NCI-H1930 (cell line): ENCODE measurements at regions not wholly inside any gene's neighbourhood (a gene's known extent, or its start where the extent isn't known, plus 50 kb on each side); places are given as distances from the start of the nearest gene placed in this dataset.

Experiments
- DNase-seq, 2 experiments: peaks; one replicate each; lab custom pipeline; 2025; lab: John Stamatoyannopoulos, UW

DNA sequence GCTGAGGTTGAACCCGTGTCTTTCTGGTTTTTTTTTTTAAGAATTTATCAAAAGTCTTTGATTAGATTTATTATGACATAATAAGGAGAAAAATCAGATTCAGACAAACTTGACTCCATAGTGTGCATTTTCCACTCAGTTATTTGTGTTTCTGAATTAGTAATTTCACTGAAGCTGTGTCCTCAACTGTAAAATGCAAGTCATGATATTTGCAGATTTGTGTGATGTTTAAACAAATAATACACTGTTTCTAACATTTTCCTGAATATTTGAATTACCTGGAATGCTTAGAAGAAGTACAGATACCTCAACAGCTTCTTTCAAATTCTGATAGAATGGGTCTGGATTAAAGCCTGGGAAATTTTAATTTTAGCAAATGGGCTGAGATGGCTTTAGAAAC lies 1050.3 kb upstream of the MAP3K7 start:
- no peak for DNase-seq

DNA sequence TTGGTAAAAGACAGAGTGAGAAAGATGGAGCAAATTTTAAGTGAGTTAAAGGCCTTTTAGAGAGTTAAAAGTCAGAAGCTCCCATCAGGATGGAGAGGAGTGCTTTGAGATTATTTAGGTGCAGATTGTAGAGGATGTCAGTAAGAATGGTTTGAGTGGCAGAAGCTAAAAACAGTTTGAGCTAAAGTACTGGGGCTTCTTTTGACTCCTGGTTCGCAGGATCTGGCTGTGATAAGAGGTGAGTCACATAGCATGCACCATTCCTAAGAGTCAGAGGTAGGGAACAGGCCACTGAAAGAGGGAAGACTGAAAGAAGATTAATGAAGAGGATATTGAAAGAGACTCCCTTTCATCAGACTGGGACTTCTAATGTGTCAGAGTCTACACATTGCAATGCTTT lies 1047.9 kb upstream of the MAP3K7 start:
- DNase-seq: no peak

DNA sequence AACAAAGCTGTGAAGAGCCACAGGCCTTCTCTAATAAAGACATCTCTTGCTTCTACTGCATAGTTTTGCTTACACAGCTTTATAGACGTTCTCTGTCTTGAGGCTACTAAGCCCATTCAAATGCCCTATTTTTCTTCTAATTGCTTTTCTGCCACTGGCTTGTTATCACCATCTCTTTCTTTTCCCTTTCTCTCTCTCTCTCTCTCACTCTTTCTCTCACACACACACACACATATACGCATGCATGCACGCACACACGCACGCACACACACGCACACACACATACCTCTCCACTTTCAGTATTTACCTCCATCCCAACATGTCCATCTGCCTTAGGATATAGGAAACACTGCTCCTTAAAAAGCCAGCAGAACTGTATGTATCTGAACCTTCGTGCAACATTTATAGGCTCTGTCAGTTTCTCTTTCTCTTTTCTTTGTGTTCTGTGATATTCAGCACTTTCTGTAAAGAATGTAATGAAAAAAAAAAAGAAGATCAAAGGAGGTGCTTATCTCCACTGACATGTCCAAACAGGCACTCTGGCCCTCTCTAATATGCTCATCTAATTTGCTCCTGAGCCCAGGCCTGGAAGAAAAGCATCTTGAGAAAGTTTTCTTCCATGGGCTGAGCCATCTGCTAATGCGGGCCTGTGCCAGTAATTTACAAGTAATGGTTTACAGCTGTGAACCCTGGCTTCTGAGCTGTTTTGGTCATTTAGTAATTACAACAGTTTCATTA lies 1046.7 kb upstream of the MAP3K7 start:
- DNase-seq: no peak

DNA sequence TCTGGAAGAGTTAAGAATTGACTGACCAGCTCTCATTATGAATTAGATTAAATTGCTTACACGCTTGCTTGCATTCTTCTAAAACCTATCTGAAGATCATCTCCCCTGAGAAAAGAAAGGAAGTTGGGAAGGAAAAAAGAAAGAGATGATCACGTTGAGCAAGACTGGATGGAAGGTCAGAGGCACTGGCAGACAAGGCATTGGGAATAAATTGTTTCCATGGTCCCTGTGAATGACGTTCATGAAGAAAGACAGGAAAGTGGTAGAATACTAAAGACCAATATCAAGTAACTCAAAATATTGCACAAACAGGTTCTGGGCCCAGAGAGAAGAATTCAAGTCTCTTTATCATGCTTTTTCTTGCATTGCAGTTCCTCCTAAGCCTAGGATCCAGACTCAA lies 1045.4 kb upstream of the MAP3K7 start:
- no peak for DNase-seq

DNA sequence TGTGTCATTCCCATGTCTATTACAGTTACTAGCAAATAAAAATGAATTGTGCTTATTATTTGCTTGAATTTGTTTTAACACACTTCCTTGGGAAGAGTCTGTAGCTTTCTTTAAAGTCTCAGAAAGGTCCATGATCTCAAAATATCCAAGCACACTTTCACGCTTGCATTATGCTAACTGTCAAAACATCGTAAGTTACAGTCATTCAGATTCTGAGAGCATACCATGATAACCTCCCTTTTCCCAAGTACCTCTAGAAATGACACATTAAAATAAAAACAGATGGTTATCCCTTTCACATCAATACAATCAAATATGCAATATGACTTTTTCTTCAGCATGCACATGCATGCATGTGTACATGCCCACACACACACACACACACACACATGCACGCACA lies 1044.4 kb upstream of the MAP3K7 start:
- no peak for DNase-seq

DNA sequence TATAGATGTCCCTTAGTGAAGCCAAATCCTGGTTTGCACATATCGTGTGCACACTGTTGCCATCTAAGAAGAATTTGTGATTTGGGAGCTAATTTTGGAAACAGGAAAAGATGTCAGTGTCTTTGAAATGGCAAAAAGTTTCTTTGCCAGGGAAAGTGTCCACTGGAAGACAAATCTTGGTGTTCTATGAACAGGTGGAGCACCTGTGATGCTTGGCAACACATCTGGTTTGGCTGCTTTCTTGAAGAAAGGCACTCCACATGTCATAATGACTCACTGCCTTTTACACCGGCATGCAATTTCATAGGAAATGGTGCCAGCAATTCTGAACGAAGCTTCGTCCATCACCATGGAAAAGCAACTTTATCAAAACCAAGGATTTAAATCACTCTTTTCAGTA lies 1040.0 kb upstream of the MAP3K7 start:
- no peak for DNase-seq

DNA sequence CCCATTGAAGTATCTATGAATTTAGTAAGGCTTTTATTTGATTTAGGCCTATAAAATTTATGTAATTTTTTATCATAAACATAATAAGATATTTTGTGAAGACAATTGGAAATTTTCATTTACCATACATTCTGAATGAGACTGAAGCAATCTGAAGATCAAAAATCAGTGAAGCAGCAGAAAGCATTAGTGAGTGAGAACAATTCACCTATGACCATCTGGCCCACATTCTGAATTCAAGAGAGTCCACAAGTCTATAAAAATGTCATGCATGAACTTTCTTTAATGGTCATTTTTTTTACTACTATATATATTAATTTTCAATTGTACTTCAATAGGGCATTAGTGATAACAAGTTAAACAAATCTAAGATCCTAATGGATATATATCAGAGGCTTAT lies 1026.6 kb upstream of the MAP3K7 start:
- DNase-seq: no peak

DNA sequence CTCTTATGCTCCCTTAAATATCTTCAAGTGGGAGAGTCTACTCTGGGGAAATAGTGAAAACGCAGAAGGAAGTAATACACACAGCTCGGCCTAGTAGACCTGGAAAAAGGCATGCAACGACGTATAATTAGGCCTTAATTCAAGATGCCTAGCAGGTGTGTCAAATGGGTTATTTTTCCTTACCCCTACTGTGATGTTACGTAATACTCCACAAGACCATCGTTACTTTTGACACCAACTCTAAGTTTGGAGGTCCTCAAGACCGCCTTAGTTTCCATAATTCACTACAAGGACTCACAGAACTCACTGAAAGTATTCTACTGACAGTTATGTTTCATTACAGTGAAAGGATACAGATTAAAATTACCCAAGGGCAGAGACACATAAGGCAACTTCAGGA lies 1024.3 kb upstream of the MAP3K7 start:
- no peak for DNase-seq

DNA sequence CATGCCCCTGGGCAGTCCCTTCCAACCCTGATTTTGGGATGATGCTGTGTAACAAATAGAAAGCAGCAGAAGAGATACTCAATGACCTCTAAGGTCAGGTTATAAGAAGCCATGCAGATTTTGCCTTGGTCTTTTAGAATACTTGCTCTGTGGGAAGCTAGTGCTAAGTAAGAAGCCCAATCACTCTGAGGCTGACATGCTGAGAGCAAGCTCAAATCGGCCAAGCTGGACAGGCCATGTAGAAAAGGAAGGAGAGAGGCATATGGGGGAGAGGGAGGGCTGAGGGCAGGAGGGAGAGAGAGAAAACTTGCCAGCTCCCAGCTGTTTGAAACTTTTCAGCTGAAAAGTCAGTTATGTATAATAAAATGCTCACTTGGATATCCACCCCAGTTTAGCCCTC lies 1021.6 kb upstream of the MAP3K7 start:
- no peak for DNase-seq

DNA sequence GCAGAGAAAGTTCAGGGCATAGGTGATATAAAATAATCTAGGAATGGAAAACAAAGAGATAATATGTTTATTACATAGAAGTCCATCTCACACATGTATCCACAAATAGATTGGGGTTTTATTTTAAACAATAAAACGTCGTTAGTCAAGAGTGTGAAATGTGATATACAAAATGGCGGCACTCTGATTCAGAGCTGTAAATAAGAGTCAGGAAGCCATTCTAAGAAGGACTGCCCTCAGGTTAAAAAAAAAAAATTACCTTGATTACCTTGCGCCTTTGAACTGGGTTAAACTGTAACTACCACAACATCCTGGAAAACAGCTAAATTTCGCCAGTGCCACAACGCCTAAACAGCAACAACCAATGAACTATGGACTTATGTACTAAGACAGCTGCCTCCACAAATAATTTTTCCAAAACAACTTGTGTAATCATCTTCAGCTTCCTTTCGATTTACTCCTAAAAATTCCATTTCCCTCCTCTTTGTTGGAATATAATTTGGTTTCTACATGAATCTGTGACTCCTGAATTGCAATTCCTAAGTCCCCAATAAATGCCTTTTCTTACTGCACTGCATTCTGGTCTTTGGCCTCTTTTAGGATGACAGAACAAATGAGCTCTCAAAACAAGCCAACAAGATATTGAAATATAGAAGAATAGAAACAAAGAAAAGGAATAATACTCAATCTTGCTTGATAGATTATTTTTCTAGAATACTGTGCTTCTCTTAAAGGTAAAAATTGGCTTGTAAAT lies 1019.5 kb upstream of the MAP3K7 start:
- DNase-seq: no peak

DNA sequence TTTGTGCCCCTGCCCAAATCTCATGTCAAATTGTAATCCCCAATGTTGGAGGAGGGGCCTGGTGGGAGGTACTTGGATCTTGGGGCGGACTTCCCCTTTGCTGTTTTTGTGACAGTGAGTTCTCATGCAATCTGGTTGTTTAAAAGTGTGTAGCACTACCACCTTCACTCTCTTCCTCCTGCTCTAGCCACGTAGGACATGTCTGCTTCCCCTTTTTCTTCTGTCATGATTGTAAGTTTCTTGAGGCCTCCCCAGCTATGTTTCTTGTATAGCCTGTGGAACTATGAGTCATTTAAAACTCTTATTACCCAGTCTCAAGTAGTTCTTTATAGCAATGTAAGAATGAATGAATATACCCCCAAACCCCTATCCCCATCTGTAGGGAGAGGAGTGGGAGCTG lies 1013.7 kb upstream of the MAP3K7 start:
- no peak for DNase-seq

DNA sequence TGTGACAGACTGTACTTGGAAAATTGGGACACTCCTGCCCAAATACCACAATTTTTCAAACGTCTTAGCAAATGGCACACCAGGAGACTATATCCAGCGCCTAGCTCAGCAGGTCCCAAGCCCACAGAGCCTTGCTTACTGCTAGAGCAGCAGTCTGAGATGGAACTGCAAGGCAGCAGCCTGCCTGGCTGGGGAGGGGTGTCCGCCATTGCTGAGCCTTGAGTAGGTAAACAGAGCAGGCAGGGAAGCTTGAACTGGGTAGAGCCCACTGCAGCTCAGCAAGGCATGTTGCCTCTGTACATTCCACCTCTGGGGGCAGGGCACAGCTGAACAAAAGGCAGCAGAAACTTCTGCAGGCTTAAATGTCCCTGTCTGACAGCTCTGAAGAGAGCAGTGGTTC lies 1003.3 kb upstream of the MAP3K7 start:
- no peak for DNase-seq

DNA sequence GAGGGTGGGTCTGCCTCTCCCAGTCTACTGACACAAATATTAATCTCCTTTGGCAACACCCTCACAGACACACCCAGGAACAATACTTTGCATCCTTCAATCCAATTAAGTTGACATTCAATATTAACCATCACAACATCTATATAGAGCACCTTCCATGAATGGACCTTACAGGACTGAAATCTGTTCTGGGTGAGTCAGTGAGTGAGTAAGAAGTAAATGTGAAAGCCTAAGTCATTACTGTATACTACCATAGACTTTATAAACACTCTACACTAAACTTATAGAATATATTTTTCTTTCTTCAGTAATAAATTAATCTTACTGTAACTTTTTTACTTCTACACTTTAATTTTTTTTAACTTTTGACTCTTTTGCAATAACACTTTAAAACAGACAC lies 993.8 kb upstream of the MAP3K7 start:
- no peak for DNase-seq

DNA sequence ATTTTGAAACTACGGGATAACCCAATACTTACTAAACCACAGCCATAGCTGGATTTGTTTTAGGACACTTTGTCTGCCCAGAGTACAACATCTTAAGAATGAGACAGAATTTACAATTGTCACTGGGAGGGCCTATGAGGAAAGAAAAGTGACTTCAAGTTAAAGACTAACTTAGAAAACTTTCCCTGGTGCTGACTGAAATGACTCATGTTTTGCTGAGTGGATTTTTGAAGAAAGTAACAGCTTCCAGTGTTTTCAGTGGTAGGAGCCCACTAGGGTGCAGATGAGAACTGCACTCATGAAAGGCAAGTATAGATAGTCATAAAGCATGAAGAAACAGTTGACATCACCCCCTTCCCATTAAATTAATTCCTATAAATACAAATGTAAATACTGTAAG lies 988.2 kb upstream of the MAP3K7 start:
- no peak for DNase-seq

DNA sequence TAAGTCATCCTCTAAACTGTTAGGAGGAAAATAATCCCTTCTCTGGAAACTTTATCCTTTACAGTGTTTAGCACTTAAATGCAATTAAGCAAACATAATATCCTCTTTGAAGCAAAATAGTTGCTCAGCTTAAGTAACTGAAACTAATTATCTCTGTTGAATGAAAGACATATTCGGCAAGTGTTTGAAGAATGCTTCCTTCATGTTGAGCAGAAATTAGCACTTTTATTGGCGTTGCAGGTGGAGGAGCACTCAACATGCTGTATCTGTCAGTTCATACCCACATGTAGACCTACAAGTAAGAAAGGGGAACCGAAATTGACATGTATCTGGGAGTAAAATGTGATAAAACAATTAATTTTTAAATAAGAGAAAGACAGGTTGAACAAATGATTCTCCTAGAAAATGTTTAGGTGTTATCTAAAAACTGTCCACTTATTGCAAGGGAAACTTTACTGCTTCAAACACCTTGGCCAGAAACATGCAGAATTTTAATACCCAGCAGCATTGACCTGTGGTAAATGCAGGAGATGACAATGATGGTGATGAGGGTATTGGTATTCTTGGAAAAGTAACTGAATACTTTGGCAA lies 987.0 kb upstream of the MAP3K7 start:
- DNase-seq: no peak

DNA sequence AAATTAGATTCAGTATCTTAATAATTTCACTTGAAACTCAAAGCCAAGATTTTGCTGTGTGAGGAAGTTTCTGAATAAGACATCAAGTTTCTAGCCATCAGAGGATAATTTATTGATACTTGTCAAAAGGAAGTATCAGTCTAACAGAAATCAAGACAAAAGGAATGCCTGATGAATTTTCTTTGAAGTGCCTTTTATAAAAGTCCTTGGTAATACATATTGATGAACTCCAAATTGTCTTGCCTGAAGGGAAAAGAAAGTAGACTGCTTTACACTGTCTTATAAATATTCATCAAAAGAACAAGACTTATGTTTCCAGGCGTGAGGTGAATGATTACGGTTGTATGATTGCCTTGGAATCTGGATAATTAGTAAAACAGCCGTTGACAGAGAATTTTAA lies 986.0 kb upstream of the MAP3K7 start:
- no peak for DNase-seq

DNA sequence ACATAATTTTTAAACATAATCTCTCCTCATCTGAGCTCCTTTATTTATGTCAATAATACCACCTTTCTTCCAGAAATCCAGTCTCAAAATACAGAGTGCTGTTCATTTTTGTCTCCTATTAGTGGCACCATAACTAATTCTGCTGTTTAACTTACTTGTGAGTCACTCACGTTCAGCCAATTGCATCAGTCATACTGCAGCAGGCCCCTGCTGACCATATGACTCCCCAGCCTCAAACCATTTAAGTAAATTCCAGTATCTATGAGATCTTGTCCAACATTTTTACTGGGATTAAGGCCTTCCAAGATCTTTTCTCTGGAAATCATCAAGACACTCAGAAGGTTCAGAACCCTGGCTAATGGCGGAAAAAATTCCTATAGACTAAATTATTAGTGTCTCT lies 982.2 kb upstream of the MAP3K7 start:
- DNase-seq: no peak

DNA sequence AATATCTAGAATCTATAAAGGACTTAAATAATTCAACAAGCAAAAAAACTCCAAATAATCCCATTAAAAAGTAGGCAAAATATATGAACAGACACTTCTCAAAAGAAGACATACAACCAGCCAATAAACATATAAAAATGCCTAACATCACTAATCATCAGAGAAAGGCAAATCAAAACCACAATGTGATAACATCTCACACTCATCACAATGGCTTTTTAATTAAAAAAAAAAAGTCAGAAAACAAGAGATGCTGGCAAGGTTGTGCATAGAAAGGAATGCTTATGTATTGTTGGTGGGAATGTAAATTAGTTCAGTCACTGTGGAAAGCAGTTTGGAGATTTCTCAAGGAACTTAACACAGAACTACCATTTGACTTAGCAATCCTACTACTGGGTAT lies 979.6 kb upstream of the MAP3K7 start:
- DNase-seq: no peak

DNA sequence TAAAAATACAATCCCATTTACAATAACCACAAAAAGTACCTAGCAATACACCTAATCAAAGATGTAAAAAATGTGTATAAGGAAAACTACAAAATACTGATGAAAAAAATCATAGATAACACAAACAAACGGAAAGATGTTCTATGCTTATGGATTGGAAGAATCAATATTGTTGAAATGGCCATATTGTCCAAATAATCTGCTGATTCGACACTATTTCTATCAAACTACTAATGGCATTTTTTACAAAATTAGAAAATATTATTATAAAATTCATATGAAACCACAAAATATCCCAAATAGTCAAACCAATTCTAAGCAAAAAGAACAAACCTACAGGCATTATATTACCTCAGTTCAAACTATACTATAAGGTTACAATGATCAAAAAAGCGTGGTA lies 978.3 kb upstream of the MAP3K7 start:
- no peak for DNase-seq

DNA sequence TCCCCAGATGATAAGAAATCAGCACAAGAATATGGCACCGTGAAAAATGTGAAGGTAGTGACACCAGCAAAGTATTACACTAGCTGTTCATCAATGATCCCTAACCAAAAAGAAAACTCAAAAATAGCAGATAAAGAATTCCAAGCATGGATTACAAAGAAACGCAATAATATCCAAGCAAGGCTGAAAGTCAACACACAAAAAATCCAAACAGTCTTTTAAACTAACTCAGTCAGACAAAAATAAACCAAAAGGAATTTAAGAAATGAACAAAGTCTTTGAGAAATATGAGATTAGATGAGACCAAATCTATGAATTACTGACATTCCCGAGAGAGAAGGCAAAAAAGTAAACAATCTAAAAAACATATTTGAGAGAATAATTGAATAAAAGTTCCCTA lies 976.1 kb upstream of the MAP3K7 start:
- no peak for DNase-seq

DNA sequence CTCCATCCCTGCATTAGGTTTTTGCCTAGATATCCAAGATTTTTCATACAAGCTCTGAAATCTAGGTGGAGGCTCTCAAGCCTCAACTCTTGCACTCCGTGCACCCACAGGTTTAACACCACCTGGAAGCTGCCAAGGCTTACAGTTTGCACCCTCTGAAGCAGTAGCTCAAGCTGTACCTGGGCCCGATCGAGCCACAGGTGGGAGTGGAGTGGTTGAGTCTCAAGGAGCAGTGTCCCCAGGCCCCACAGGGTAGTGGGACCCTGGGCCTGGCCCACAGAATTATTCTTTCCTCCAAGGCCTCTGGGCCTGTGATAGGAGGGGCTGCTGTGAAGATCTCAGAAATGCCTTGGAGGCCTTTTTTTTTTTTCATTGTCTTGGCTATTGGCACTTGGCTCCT lies 973.5 kb upstream of the MAP3K7 start:
- DNase-seq: no peak

DNA sequence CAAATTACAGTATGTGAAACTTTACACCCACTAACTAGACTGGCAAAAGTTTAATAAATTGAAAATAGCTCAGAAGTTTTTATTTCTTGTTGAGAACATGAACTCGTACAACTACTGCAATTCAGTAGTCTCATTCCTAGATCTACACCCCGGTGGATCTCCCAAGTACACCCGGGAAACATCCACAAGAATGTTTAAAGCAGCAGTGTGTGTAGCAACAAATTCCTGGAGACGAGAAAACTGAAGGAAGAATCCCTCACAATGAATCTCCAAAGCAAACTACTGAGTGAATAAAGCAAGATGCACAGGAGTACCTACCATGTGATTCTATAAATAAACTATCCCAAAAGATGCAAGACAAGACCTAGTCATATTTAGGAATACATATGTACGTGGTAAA lies 954.0 kb upstream of the MAP3K7 start:
- no peak for DNase-seq

DNA sequence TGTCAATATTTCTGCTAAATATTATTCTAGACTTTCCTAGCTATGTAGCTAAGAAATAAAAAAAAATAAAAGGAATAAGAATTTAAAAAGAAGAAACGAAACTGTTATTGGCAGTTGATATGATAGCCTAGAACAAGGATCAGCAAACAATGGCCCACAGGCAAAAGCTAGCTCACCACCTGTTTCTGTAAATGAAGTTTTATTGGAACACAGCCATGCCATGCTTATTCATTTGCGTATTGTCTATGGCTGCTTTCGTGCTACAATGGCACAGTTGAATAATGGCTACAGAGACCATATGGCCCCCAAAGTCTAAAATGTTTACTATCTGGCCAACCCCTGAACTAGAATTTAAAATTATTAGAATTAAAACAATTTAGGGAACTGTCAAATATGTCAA lies 952.6 kb upstream of the MAP3K7 start:
- DNase-seq: no peak

DNA sequence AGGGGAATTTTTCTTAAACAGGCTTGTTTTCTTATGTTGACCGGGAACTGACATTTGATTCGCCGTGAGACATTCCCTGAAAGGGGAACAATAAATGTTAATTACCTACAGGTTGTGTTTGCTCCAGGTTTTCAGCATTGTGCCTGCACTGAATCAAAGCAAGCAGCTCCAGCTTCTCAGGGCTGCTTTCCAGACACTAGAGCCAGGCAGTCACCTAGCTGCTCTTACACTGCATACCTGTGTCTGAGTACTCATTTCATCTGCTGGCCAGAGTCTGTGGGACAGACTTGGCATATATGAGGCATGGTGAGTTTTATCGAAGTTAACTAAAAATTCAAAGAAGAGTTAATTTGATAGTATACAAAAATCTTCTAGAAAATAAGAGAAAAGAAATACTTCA lies 951.8 kb upstream of the MAP3K7 start:
- no peak for DNase-seq
